SKM-1 treated with dmso at 0.1 percent for 144 hours (cell line): ENCODE measurements at regions not wholly inside any gene's neighbourhood (a gene's known extent, or its start where the extent isn't known, plus 50 kb on each side); places are given as distances from the start of the nearest gene placed in this dataset.

Experiments used
- DNase-seq: peaks from one replicate; lab custom pipeline; 2025; ENCODE audit not compliant: unreplicated experiment; lab: John Stamatoyannopoulos, UW

DNA sequence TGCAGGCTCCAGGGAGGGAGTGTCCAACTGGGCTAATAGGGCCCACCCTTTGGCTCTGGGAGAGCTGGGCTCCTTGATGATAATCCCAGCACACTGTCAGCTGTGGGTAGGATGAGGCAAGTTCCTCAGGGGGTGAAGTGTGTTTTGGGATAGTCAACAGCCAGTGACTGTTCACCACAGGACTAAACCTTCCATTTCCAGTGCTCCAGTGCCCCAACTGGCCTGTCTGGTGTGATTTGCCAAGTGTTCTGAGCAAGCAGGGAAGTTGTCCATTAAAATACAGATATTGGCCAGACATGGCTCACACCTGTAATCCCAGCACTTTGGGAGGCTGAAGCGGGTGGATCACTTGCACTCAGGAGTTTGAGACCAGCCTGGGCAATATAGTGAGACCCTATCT lies 150.9 kb downstream of the TM9SF2 start:
- no peak for DNase-seq

DNA sequence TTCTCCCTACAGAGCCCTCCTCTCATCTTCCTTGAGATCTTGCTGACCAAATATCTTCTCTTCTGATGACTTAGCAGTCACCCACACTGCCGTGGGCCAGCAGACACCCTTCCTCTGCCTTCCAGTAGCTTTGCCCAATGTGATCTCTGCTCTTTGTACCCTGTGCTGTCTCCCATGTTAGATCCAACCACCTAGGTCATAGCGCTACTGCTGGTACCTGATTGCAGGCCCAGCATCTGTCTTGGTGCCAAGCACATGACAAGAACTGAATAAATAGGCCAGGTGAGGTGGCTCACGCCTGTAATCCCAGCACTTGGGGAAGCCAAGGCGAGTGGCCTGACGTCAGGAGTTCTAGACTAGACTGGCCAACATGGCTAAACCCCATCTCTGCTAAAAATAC lies 149.7 kb downstream of the TM9SF2 start:
- DNase-seq: no peak

DNA sequence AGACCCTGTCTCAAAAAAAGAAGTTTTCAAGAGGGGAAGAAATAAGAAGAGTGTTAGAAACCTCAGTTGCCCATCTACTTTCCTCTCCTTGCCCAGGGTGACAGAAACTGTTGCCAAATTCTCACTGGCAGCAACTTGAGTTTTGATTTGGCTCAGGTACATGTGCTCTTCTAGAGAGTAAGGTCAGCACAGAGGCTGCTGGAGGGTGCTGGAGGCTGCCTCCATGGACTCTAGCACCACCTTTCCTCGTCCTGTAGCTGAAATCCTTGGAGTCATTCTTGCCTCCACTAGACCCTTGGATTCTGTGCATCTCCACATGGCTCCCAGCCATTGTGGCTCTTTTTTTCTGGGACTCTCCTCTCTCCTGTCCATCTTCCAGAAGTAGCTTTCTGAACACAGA lies 149.1 kb downstream of the TM9SF2 start:
- DNase-seq: no peak

- no peak for DNase-seq
Observed at GRCh38 chr13:99648927-99649326, 147.7 kb downstream of the TM9SF2 start.

- no peak for DNase-seq
Observed at GRCh38 chr13:99648066-99648665, 146.9 kb downstream of the TM9SF2 start.

GRCh38 chr13:99647596-99647985 lies 146.3 kb downstream of the TM9SF2 start:
- no peak for DNase-seq

GRCh38 chr13:99646866-99647595 lies 145.8 kb downstream of the TM9SF2 start:
- no peak for DNase-seq

DNA sequence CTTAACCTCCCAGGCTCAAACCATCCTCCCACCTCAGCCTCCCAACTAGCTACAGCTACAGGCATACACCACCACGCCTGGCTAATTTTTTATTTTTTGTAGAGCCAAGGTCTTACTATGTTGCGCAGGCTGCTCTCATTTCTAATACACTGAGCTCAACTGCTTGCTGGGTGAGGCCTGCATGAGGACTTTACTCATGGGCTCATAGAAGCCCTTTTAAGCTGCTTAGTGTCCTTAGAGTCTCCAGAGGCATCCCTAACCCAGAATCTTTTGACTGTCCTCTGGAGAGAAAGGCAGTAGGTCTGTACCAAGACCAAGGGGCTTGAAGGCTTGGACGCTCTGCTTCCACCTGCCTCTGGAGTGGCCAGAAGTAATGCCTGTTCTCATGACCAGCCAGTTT lies 141.6 kb downstream of the TM9SF2 start:
- no peak for DNase-seq

GRCh38 chr13:99642006-99642405 lies 140.7 kb downstream of the TM9SF2 start:
- no peak for DNase-seq

- no peak for DNase-seq
Observed at GRCh38 chr13:99640260-99640659, 139.0 kb downstream of the TM9SF2 start.

DNA sequence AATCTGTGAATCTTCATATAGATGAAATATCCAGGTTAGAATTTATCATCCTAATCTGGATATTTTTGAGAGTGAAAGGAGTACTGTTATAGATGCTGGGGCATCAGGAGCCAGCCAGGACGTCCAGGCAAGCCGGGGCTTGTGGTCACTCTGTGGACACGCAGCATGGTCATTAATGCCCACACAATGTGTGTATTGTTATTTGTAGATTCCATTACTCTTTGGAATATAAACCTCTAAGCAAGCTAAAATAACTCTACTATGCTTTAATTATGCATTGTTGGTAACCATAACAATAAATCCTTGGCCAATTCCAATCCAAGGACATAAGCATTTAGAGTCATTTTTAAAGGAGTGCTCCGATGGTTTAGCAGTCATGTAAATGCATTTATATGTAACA lies 137.9 kb downstream of the TM9SF2 start:
- DNase-seq: no peak

DNA sequence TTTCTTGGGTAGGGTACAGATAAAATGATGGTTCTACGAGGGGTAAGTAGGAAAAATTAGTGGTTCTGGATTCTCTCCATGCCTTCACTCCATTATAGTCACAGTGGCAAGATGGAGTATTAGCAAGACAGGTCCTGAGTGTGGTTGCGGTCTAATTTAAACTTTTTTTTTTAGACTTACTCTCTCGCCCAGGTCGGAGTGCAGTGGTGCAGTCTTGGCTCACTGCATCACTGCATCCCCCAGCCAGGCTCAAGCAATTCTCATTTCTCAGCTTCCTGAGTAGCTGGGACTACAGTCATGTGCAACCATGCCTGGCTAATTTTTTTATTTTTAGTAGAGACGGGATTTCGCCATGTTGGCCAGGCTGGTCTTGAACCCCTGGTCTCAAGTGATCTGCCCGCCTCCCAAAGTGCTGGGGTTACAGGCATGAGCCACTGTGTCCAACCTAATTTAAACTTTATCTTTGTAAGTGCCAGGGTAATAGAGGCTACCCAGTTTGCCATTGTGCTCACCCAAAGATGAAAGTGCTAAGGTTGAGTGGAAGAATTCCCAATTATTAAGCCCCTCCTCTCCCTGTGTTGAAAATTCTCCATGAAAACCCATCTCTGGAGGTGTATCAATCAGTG lies 135.6 kb downstream of the TM9SF2 start:
- no peak for DNase-seq

GRCh38 chr13:99636306-99636705 lies 135.0 kb downstream of the TM9SF2 start:
- no peak for DNase-seq

DNA sequence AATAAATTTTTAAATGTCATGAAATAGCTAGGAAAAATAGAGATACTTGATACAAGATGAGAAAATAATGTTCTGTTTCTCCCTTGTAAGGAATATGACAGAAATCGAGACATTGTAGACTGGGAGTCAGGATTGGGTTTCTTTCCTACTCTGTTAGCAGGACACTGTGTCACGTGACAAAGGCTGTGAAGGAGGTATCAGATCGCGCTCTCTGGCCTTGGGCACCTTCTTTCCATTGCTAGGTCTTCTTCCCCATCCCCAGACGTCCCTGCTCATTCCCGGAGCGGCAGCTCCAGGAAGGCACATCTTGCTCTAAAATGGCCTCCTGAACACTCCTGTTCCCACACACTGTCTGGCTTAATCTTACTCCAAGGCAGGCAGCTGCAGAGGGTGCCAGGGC lies 133.4 kb downstream of the TM9SF2 start:
- DNase-seq: no peak

DNA sequence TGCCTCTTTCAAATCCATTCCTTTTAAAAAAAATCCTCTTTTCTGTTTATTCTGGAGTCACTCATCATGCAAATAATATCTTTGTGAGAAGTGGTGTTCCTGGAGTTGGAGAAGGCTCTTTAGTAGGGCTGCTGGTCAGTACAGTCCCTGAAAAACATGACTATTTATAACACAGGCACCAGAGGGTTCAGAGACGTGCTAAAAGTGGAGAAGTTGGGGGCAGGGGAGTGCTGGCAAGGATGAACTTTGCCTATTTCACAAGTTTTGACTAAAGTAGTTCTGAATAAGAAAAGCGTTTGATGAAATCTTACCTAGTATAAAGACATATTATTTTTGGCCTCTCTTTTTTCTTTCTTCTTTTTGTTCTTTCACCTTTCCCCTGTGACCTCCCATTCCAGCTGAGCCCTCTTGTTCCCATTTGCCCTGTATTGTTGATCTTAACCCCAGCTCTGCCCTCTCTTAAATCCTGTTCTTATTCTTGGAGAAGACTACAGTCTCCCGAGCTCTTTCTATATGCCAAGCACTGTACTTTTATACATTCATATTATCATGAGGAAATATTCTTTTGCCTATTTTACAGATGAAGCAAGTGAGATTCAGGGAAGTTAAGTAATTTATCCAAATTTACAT lies 129.1 kb downstream of the TM9SF2 start:
- DNase-seq: no peak

GRCh38 chr13:99629641-99630040 lies 128.4 kb downstream of the TM9SF2 start:
- DNase-seq: no peak

DNA sequence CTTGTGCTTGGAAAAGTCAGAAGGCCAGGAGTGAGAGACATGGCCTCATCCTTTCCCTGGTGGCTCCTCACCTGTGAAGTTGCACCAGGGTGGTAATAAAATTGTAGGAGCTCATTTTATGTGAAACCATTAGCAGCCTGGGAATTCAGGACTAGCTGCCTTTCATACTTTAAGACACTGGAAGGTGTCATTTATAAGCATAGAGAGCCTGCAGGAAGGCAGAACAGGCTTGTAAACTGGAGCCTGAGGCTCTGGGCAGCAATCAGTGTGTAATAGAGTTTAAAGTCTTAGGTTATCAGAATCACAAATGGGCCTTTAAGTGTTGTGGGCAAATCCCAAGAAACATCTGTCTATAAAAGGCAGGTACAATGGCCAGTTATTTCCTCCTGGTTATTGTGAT lies 127.2 kb downstream of the TM9SF2 start:
- DNase-seq: no peak

DNA sequence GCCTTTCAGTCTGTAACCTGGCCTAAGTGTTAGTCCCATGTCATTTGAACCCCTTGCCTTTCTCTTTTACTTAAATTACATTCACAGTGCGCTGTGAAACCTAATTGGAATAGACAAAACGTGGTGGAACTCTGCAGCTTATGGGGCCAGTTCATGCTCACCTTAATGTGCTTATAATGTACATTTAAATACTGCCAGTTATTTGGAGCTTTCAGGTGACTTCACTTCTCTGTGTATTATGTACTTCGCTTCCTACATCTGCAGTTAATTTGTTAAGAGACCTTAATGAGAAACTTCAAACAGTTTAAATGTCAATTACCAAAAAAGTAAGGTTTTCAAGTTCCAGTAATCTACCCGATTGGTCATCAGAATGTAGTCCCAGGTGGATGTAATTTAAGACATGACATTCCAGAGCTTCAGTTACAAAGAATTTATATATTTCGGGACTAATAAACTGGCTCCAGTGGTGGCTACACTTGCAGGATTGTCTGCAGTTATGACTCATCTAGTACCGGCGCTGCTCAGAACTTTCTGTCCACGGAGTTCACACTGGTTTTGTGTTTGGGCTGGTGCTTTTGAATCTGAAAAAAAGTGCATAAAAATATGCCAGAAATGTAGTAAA lies 125.3 kb downstream of the TM9SF2 start:
- no peak for DNase-seq

GRCh38 chr13:99624936-99625540 lies 123.8 kb downstream of the TM9SF2 start:
- DNase-seq: no peak

- no peak for DNase-seq
Observed at GRCh38 chr13:99620806-99621205, 119.5 kb downstream of the TM9SF2 start.

DNA sequence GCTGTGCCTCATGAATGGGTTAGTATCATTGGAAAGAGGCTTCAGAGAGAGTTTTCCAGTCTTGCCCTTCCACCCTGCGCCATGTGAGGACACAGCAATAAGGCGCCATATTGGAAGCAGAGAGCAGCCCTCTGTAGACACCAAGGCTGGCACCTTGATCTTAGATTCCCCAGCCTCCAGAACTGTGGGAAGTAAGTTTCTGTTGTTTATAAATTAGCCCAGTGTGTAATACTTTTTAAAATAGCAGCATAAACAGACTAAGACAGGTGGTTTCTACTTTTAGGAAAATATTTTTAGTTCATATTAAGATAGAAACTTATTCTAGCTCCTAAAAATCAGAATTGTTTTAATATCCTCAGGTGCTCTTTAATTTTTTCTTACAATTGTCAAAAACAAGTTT lies 117.9 kb downstream of the TM9SF2 start:
- no peak for DNase-seq
